HepG2 (cell line): ENCODE measurements at regions not wholly inside any gene's neighbourhood (a gene's known extent, or its start where the extent isn't known, plus 50 kb on each side); places are given as distances from the start of the nearest gene placed in this dataset.

Experiments used
- ATAC-seq: fragments of 200-7000 bp; cut with Tn5 transposase; 3 replicates; pipeline ENCODE4 v1.9.1; 2020; ENCODE audit warnings: mild to moderate bottlenecking, moderate library complexity
- BruUV-seq: library from RNA; stranded (reverse); fragments of 400-500 nt; replicated peaks from 2 replicates; lab custom pipeline; 2021; lab: Mats Ljungman, UMichigan
- CTCF ChIA-PET: fragments of 300-600 bp; formaldehyde crosslinking; extraction: SDS; loops from one replicate; lab custom pipeline; 2021; ENCODE audit warnings: low total read pairs, inconsistent platforms, low intra/inter-chr PET ratio; lab: Yijun Ruan, JAX
- POLR2A ChIA-PET: fragments of 350-600 bp; sonication (Branson Sonifier 250); formaldehyde crosslinking; loops from one replicate; lab custom pipeline; 2020; ENCODE audit warnings: antibody characterized with exemption, inconsistent platforms; lab: Yijun Ruan, JAX
- DNase-seq: peaks from one replicate; pipeline ENCODE4 v3.0.0-alpha.2; 2015; ENCODE audit warnings: low spot score
- FAIRE-seq: peaks from 3 replicates; lab custom pipeline; 2011; peaks lifted over from hg19 to GRCh38; lab: Jason Lieb, UNC
- H2AFZ ChIP-seq: one replicate; pipeline ENCODE4 v1.6.1; 2011; ENCODE audit warnings: low read length, inconsistent platforms
- H3K27ac ChIP-seq: fragments of 300-600 bp; 3 replicates; pipeline ENCODE4 v1.8.0; 2011; ENCODE audit warnings: mixed run types, mild to moderate bottlenecking, mixed read lengths, low read length, inconsistent platforms; ENCODE audit not compliant: insufficient read depth; ENCODE audit errors: extremely low read length
- H3K27me3 ChIP-seq, 2 experiments: fragments of 200-600 bp in 1 of 2; 2 replicates in 1 of 2; 3 replicates in 1 of 2; pipeline versions ENCODE4 v1.6.0 to v1.8.0; 2011; ENCODE audit warnings: low read length in 2 of 2, mild to moderate bottlenecking in 2 of 2, moderate library complexity in 2 of 2, inconsistent platforms in 1 of 2; ENCODE audit not compliant: insufficient read depth in 2 of 2, control insufficient read depth in 1 of 2
- H3K36me3 ChIP-seq, 2 experiments: fragments of 200-600 bp in 1 of 2; replicated peaks in 1 of 2; 2 replicates in 1 of 2; 3 replicates in 1 of 2; pipeline versions ENCODE4 v1.5.1 to v1.8.0; 2011; ENCODE audit warnings: low read length in 2 of 2, inconsistent platforms in 1 of 2; ENCODE audit not compliant: insufficient read depth in 2 of 2, control insufficient read depth in 1 of 2
- H3K4me1 ChIP-seq: 2 replicates; pipeline ENCODE4 v1.5.1; 2012; ENCODE audit warnings: low read length, inconsistent platforms; ENCODE audit not compliant: insufficient read depth
- H3K4me2 ChIP-seq: 2 replicates; pipeline ENCODE4 v1.6.0; 2011; ENCODE audit warnings: low read depth, low read length, inconsistent platforms
- H3K4me3 ChIP-seq, 3 experiments: fragments of 200-600 bp in 1 of 3; sonication (generic), shearing (Covaris generic) in 1 of 3; replicated peaks in 1 of 3; 2 replicates each; pipeline ENCODE4 v1.5.1; 2011 to 2016; ENCODE audit warnings: low read length in 3 of 3, inconsistent platforms in 2 of 3, low read depth in 2 of 3, mild to moderate bottlenecking in 2 of 3, control low read depth in 1 of 3, mixed read lengths in 1 of 3; ENCODE audit not compliant: insufficient read depth in 1 of 3
- H3K79me2 ChIP-seq: one replicate; pipeline ENCODE4 v1.6.1; 2011; ENCODE audit warnings: low read length, inconsistent platforms; ENCODE audit not compliant: insufficient read depth
- H3K9ac ChIP-seq: 2 replicates; pipeline ENCODE4 v1.6.0; 2011; ENCODE audit warnings: mild to moderate bottlenecking, low read depth, low read length, inconsistent platforms; ENCODE audit not compliant: insufficient read depth
- H3K9me3 ChIP-seq: 2 replicates; pipeline ENCODE4 v1.5.1; 2012; ENCODE audit warnings: mild to moderate bottlenecking, low read length
- H4K20me1 ChIP-seq: 2 replicates; pipeline ENCODE4 v1.6.0; 2011; ENCODE audit warnings: inconsistent platforms, mild to moderate bottlenecking, low read length, moderate library complexity; ENCODE audit not compliant: insufficient read depth
- CAMTA2 ChIP-seq: sonication (generic); formaldehyde crosslinking; IDR thresholded peaks from 2 replicates; pipeline ENCODE4 v1.4.0; 2020; ENCODE audit warnings: mild to moderate bottlenecking, missing genetic modification reagents, borderline replicate concordance
- CHD4 ChIP-seq: fragments of 200-600 bp; sonication (generic); IDR thresholded peaks from 2 replicates; pipeline ENCODE4 v1.7.0; 2017; ENCODE audit warnings: mild to moderate bottlenecking, low read length, borderline replicate concordance
- HIVEP1 ChIP-seq: sonication (generic); formaldehyde crosslinking; IDR thresholded peaks from 2 replicates; pipeline ENCODE4 v1.4.0; 2020; ENCODE audit warnings: mild to moderate bottlenecking, missing genetic modification reagents
- KLF13 ChIP-seq: sonication (generic); formaldehyde crosslinking; IDR thresholded peaks from 2 replicates; pipeline ENCODE4 v1.4.0; 2020; ENCODE audit warnings: mild to moderate bottlenecking, missing genetic modification reagents
- MLLT10 ChIP-seq: sonication (generic); formaldehyde crosslinking; IDR thresholded peaks from 2 replicates; pipeline ENCODE4 v1.4.0; 2020; ENCODE audit warnings: missing genetic modification reagents
- NKX3-1 ChIP-seq: sonication (generic); formaldehyde crosslinking; IDR thresholded peaks from 2 replicates; pipeline ENCODE4 v1.5.0; 2020; ENCODE audit warnings: missing genetic modification reagents
- SMAD1 ChIP-seq: sonication (generic); formaldehyde crosslinking; IDR thresholded peaks from 2 replicates; pipeline ENCODE4 v1.4.0; 2020; ENCODE audit warnings: missing genetic modification reagents, low read depth, mild to moderate bottlenecking, borderline replicate concordance
- TCF7 ChIP-seq: sonication (generic); IDR thresholded peaks from 2 replicates; pipeline ENCODE4 v1.6.1; 2016; ENCODE audit warnings: antibody characterized with exemption, low read depth
- ZNF230 ChIP-seq: sonication (generic); formaldehyde crosslinking; IDR thresholded peaks from 2 replicates; pipeline ENCODE4 v1.4.0; 2020; ENCODE audit warnings: mild to moderate bottlenecking, missing genetic modification reagents
- ZNF260 ChIP-seq: sonication (generic); formaldehyde crosslinking; IDR thresholded peaks from 2 replicates; pipeline ENCODE4 v1.4.0; 2020; ENCODE audit warnings: missing genetic modification reagents, low read depth, mild to moderate bottlenecking, borderline replicate concordance
- ZNF264 ChIP-seq: sonication (generic); formaldehyde crosslinking; IDR thresholded peaks from 2 replicates; pipeline ENCODE4 v1.4.0; 2020; ENCODE audit warnings: missing genetic modification reagents
- ZNF30 ChIP-seq: sonication (generic); formaldehyde crosslinking; IDR thresholded peaks from 2 replicates; pipeline ENCODE4 v1.5.0; 2020; ENCODE audit warnings: mild to moderate bottlenecking, missing genetic modification reagents
- ZNF451 ChIP-seq: sonication (generic); formaldehyde crosslinking; IDR thresholded peaks from 2 replicates; pipeline ENCODE4 v1.5.0; 2020; ENCODE audit warnings: mild to moderate bottlenecking, missing genetic modification reagents
- ZNF562 ChIP-seq: sonication (generic); formaldehyde crosslinking; IDR thresholded peaks from 2 replicates; pipeline ENCODE4 v1.8.0; 2022; ENCODE audit warnings: missing genetic modification reagents, borderline replicate concordance
- ZNF777 ChIP-seq: sonication (generic); formaldehyde crosslinking; IDR thresholded peaks from 2 replicates; pipeline ENCODE4 v1.4.0; 2020; ENCODE audit warnings: missing genetic modification reagents
- in situ Hi-C: cut with HindIII; loops from 2 replicates; pipeline ENCODE4 v1.10.0; 2017; ENCODE audit warnings: low pct_unique_long_range_greater_than_20kb; ENCODE audit not compliant: extremely low pct_ligation_motif_present
- intact Hi-C: fragments of 100-400 bp; cut with micrococcal nuclease; formaldehyde crosslinking; loops from one replicate; pipeline ENCODE4 v1.10.0; 2022; ENCODE audit not compliant: unreplicated experiment
- TF ChIP-seq, protein P1 (sequence below): sonication (generic); formaldehyde crosslinking; conservative IDR thresholded peaks from 2 replicates; pipeline ENCODE4 v1.4.0; 2020; ENCODE audit warnings: missing genetic modification reagents
- TF ChIP-seq, protein P2 (sequence below): IDR thresholded peaks from 2 replicates; pipeline ENCODE4 v1.6.1; 2016; ENCODE audit warnings: mild to moderate bottlenecking, missing biosample characterization, missing genetic modification reagents
- TF ChIP-seq, protein P3 (sequence below): sonication (generic); formaldehyde crosslinking; IDR thresholded peaks from 2 replicates; pipeline ENCODE4 v1.8.1; 2023; ENCODE audit warnings: mild to moderate bottlenecking, missing genetic modification reagents, borderline replicate concordance
- TF ChIP-seq, protein P4 (sequence below): conservative IDR thresholded peaks from 2 replicates; pipeline ENCODE4 v1.6.1; 2018; ENCODE audit warnings: missing genetic modification reagents

DNA sequence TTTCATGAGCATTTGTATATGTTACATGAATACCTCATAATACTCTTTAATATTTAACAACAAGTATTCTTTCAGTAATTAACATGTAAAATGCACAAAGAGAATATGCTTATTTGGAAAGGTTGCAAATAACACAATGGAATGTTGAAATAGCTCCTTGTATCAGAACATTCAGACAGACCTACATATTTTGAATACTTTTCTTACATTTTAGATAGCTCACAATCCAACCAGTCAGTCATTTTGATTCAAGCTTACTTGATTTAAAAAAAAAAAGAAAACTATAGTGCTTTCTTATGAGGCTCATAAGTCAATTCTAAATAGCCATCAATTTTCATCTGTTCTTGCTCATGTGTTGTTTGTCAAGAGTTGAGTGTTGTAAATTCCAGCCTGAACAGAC is 518.8 kb downstream of the ADGRL2 start:
- no peaks in the 10 kb centered on the region for H4K20me1 ChIP-seq
- ChIA-PET CTCF (no interaction called here), POLR2A (no interaction called here)
- no peaks in the 10 kb centered on the region for H3K36me3 ChIP-seq
- no peak overlapping the region for H2AFZ ChIP-seq
- H3K4me2 ChIP-seq: no peak overlapping the region
- TF ChIP-seq CHD4: no peak
- no peak for TF ChIP-seq ZNF264
- TF ChIP-seq MLLT10 (CRISPR knock-in tag): no peak
- TF ChIP-seq, protein P1, sequence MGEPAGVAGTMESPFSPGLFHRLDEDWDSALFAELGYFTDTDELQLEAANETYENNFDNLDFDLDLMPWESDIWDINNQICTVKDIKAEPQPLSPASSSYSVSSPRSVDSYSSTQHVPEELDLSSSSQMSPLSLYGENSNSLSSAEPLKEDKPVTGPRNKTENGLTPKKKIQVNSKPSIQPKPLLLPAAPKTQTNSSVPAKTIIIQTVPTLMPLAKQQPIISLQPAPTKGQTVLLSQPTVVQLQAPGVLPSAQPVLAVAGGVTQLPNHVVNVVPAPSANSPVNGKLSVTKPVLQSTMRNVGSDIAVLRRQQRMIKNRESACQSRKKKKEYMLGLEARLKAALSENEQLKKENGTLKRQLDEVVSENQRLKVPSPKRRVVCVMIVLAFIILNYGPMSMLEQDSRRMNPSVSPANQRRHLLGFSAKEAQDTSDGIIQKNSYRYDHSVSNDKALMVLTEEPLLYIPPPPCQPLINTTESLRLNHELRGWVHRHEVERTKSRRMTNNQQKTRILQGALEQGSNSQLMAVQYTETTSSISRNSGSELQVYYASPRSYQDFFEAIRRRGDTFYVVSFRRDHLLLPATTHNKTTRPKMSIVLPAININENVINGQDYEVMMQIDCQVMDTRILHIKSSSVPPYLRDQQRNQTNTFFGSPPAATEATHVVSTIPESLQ (CRISPR knock-in tag): no peak
- TF ChIP-seq, protein P2, sequence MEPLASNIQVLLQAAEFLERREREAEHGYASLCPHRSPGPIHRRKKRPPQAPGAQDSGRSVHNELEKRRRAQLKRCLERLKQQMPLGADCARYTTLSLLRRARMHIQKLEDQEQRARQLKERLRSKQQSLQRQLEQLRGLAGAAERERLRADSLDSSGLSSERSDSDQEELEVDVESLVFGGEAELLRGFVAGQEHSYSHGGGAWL (CRISPR knock-in tag): no peak
- TF ChIP-seq ZNF562: no peak
- no peak for TF ChIP-seq KLF13
- no peak for TF ChIP-seq ZNF260 (CRISPR knock-in tag)
- TF ChIP-seq, protein P3, sequence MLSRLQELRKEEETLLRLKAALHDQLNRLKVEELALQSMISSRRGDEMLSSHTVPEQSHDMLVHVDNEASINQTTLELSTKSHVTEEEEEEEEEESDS (CRISPR knock-in tag): no peak
- TF ChIP-seq ZNF777: no peak
- no peak for TF ChIP-seq CAMTA2 (CRISPR knock-in tag)
- no peak for TF ChIP-seq SMAD1 (CRISPR knock-in tag)
- no peak for TF ChIP-seq HIVEP1 (CRISPR knock-in tag)
- TF ChIP-seq ZNF230 (CRISPR knock-in tag): no peak
- no peak for TF ChIP-seq ZNF451 (CRISPR knock-in tag)
- TF ChIP-seq ZNF30 (CRISPR knock-in tag): no peak
- no peak for TF ChIP-seq TCF7
- TF ChIP-seq, protein P4, sequence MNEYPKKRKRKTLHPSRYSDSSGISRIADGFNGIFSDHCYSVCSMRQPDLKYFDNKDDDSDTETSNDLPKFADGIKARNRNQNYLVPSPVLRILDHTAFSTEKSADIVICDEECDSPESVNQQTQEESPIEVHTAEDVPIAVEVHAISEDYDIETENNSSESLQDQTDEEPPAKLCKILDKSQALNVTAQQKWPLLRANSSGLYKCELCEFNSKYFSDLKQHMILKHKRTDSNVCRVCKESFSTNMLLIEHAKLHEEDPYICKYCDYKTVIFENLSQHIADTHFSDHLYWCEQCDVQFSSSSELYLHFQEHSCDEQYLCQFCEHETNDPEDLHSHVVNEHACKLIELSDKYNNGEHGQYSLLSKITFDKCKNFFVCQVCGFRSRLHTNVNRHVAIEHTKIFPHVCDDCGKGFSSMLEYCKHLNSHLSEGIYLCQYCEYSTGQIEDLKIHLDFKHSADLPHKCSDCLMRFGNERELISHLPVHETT (CRISPR knock-in tag): no peak
- TF ChIP-seq NKX3-1 (CRISPR knock-in tag): no peak
- DNase-seq (no peak), FAIRE-seq (no peak), ATAC-seq (no peak)
- no TSS peak for BruUV-seq
- no peaks in the 10 kb centered on the region for H3K27me3 ChIP-seq
- H3K4me1 ChIP-seq: no peaks in the 10 kb centered on the region
- in situ Hi-C loops: no loop called here
- no peaks in the 10 kb centered on the region for H3K79me2 ChIP-seq
- intact Hi-C loops: no loop called here
- H3K9me3 ChIP-seq: peaks cover 57% of the 10 kb centered on the region
- H3K9ac ChIP-seq: no peak overlapping the region
- H3K4me3 ChIP-seq: no peak overlapping the region
- H3K27ac ChIP-seq: no peak overlapping the region
